B cell (primary cell): ENCODE measurements at regions not wholly inside any gene's neighbourhood (a gene's known extent, or its start where the extent isn't known, plus 50 kb on each side); places are given as distances from the start of the nearest gene placed in this dataset.

ENCODE experiments used
- EZH2 ChIP-seq: IDR thresholded peaks from 2 replicates; pipeline ENCODE4 v1.6.1; 2012; ENCODE audit warnings: borderline replicate concordance, low read depth, mild to moderate bottlenecking, moderate library complexity, low read length; ENCODE audit not compliant: insufficient read depth, poor library complexity, severe bottlenecking
- TF ChIP-seq, protein P1 (sequence below): fragments of 200-600 bp; IDR thresholded peaks from one replicate; pipeline ENCODE4 v1.8.0; 2022; ENCODE audit warnings: antibody characterized with exemption, mild to moderate bottlenecking

DNA sequence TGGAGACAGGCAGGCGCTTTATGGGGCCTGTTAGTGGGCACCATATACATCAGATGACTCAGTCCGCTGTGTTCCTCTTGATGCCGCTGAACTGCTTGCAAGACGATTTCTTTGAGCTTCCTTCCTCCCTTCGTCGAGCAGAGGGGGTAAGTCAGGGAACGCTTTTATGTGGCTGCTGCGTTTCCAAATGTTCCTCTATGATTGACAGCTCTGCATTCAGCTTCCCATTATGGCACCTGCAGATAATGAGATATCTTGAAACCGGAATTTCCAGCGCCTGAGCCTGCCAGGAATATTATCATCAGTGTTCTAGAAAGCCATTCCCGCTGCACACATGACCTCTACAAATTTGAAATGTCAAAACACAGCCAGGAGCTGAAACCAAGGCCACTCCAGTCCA, 257.0 kb downstream of the TSHZ3 start:
- TF ChIP-seq, protein P1, sequence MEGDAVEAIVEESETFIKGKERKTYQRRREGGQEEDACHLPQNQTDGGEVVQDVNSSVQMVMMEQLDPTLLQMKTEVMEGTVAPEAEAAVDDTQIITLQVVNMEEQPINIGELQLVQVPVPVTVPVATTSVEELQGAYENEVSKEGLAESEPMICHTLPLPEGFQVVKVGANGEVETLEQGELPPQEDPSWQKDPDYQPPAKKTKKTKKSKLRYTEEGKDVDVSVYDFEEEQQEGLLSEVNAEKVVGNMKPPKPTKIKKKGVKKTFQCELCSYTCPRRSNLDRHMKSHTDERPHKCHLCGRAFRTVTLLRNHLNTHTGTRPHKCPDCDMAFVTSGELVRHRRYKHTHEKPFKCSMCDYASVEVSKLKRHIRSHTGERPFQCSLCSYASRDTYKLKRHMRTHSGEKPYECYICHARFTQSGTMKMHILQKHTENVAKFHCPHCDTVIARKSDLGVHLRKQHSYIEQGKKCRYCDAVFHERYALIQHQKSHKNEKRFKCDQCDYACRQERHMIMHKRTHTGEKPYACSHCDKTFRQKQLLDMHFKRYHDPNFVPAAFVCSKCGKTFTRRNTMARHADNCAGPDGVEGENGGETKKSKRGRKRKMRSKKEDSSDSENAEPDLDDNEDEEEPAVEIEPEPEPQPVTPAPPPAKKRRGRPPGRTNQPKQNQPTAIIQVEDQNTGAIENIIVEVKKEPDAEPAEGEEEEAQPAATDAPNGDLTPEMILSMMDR, result no peak
- no peak for TF ChIP-seq EZH2
